CD4-positive, alpha-beta T cell treated with Interleukin-1 beta for 1 hour (primary cell): ENCODE measurements at regions not wholly inside any gene's neighbourhood (a gene's known extent, or its start where the extent isn't known, plus 50 kb on each side); places are given as distances from the start of the nearest gene placed in this dataset.

Source experiments
- DNase-seq, 2 donors: peaks; one replicate each; pipeline ENCODE4 v3.0.0-alpha.2; 2020 to 2022

- no peak for DNase-seq
Measured at GRCh38 chr6:170212956-170213636, 77.8 kb downstream of the DLL1 start.

- no peak for DNase-seq
Measured at GRCh38 chr6:170212051-170212756, 78.7 kb downstream of the DLL1 start.

- DNase-seq, result no peak
Measured at GRCh38 chr6:170211404-170212025, 79.4 kb downstream of the DLL1 start.

- no peak for DNase-seq
Measured at GRCh38 chr6:170210651-170211403, 80.1 kb downstream of the DLL1 start.

GRCh38 chr6:170210026-170210390, 80.9 kb downstream of the DLL1 start:
- no peak for DNase-seq

- no peak for DNase-seq
Measured at GRCh38 chr6:170209354-170210025, 81.4 kb downstream of the DLL1 start.

- DNase-seq, result no peak
Measured at GRCh38 chr6:170208651-170209353, 82.1 kb downstream of the DLL1 start.

- DNase-seq, result no peak
Measured at GRCh38 chr6:170208182-170208601, 82.7 kb downstream of the DLL1 start.

GRCh38 chr6:170207586-170208181, 83.2 kb downstream of the DLL1 start:
- no peak for DNase-seq

- no peak for DNase-seq
Measured at GRCh38 chr6:170206851-170207431, 83.9 kb downstream of the DLL1 start.

- DNase-seq, result no peak
Measured at GRCh38 chr6:170206317-170206621, 84.6 kb downstream of the DLL1 start.

GRCh38 chr6:170205534-170206316, 85.2 kb downstream of the DLL1 start:
- no peak for DNase-seq

- DNase-seq, result no peak
Measured at GRCh38 chr6:170205126-170205525, 85.8 kb downstream of the DLL1 start.

GRCh38 chr6:170203212-170203611, 87.7 kb downstream of the DLL1 start:
- DNase-seq, result no peak

GRCh38 chr6:170202416-170203135, 88.3 kb downstream of the DLL1 start:
- DNase-seq, result no peak

GRCh38 chr6:170201361-170201760, 89.5 kb downstream of the DLL1 start:
- DNase-seq, result no peak

GRCh38 chr6:170200458-170200891, 90.4 kb downstream of the DLL1 start:
- DNase-seq, result no peak

- DNase-seq, result no peak
Measured at GRCh38 chr6:170199716-170200115, 91.2 kb downstream of the DLL1 start.

GRCh38 chr6:170198298-170198697, 92.6 kb downstream of the DLL1 start:
- no peak for DNase-seq

- no peak for DNase-seq
Measured at GRCh38 chr6:170193326-170193821, 97.5 kb downstream of the DLL1 start.
